H9 (cell line): ENCODE measurements at regions not wholly inside any gene's neighbourhood (a gene's known extent, or its start where the extent isn't known, plus 50 kb on each side); places are given as distances from the start of the nearest gene placed in this dataset.

Experiments
- DNase-seq: peaks from one replicate; pipeline ENCODE4 v3.0.0-alpha.2; 2017
- H2AFZ ChIP-seq: one replicate; pipeline ENCODE4 v1.6.1; 2013; ENCODE audit warnings: mild to moderate bottlenecking, low read length, control low read depth, moderate library complexity
- H2AK5ac ChIP-seq: 2 replicates; pipeline ENCODE4 v1.6.1; 2013; ENCODE audit warnings: low read length, control low read depth, mixed read lengths; ENCODE audit not compliant: insufficient read length
- H2BK120ac ChIP-seq: one replicate; pipeline ENCODE4 v1.6.1; 2013; ENCODE audit warnings: low read depth, mild to moderate bottlenecking, low read length, control low read depth, inconsistent platforms; ENCODE audit not compliant: poor library complexity, severe bottlenecking
- H2BK12ac ChIP-seq: 2 replicates; pipeline ENCODE4 v1.6.1; 2013; ENCODE audit warnings: low read length, control low read depth, mixed read lengths, low read depth; ENCODE audit not compliant: insufficient read length
- H2BK15ac ChIP-seq: 2 replicates; pipeline ENCODE4 v1.6.1; 2013; ENCODE audit warnings: low read depth, low read length, control low read depth
- H2BK20ac ChIP-seq: one replicate; pipeline ENCODE4 v1.6.1; 2013; ENCODE audit warnings: low read depth, mild to moderate bottlenecking, low read length, control low read depth, inconsistent platforms; ENCODE audit not compliant: poor library complexity, severe bottlenecking
- H2BK5ac ChIP-seq: 2 replicates; pipeline ENCODE4 v1.6.1; 2013; ENCODE audit warnings: low read length, control low read depth, mixed read lengths; ENCODE audit not compliant: insufficient read length
- H3K14ac ChIP-seq: 2 replicates; pipeline ENCODE4 v1.6.1; 2013; ENCODE audit warnings: low read length, control low read depth; ENCODE audit not compliant: insufficient read depth
- H3K18ac ChIP-seq: 2 replicates; pipeline ENCODE4 v1.6.1; 2013; ENCODE audit warnings: low read depth, mild to moderate bottlenecking, mixed read lengths, low read length, control low read depth; ENCODE audit not compliant: insufficient read length
- H3K23ac ChIP-seq: 2 replicates; pipeline ENCODE4 v1.6.1; 2013; ENCODE audit warnings: low read length, control low read depth, mixed read lengths, low read depth; ENCODE audit not compliant: insufficient read length
- H3K23me2 ChIP-seq: 2 replicates; pipeline ENCODE4 v1.6.1; 2013; ENCODE audit warnings: low read depth, mild to moderate bottlenecking, mixed read lengths, low read length, control low read depth; ENCODE audit not compliant: insufficient read length, poor library complexity, severe bottlenecking
- H3K27ac ChIP-seq: 2 replicates; pipeline ENCODE4 v1.5.1; 2013; ENCODE audit warnings: low read length, control low read depth, mixed read lengths, low read depth; ENCODE audit not compliant: insufficient read length
- H3K27me3 ChIP-seq: 2 replicates; pipeline ENCODE4 v1.6.1; 2013; ENCODE audit warnings: low read length, control low read depth, inconsistent platforms; ENCODE audit not compliant: insufficient read depth
- H3K4ac ChIP-seq: 2 replicates; pipeline ENCODE4 v1.6.1; 2013; ENCODE audit warnings: low read depth, mild to moderate bottlenecking, control low read depth, inconsistent platforms, low read length, moderate library complexity
- H3K4me1 ChIP-seq: 2 replicates; pipeline ENCODE4 v1.6.1; 2013; ENCODE audit warnings: low read length, control low read depth, inconsistent platforms; ENCODE audit not compliant: insufficient read depth
- H3K4me2 ChIP-seq: 2 replicates; pipeline ENCODE4 v1.6.1; 2013; ENCODE audit warnings: low read length, control low read depth, mixed read lengths; ENCODE audit not compliant: insufficient read length, insufficient read depth
- H3K56ac ChIP-seq: 2 replicates; pipeline ENCODE4 v1.6.1; 2013; ENCODE audit warnings: low read depth, mild to moderate bottlenecking, mixed read lengths, low read length, control low read depth; ENCODE audit not compliant: insufficient read length
- H3K79me1 ChIP-seq: 2 replicates; pipeline ENCODE4 v1.6.1; 2013; ENCODE audit warnings: low read depth, mild to moderate bottlenecking, moderate library complexity, low read length, control low read depth, inconsistent platforms; ENCODE audit not compliant: insufficient read depth, poor library complexity, severe bottlenecking
- H3K79me2 ChIP-seq: 2 replicates; pipeline ENCODE4 v1.6.1; 2013; ENCODE audit warnings: low read length, control low read depth, inconsistent platforms; ENCODE audit not compliant: insufficient read depth
- H3K9ac ChIP-seq: 2 replicates; pipeline ENCODE4 v1.6.1; 2013; ENCODE audit warnings: low read length, control low read depth, mixed read lengths; ENCODE audit not compliant: insufficient read length; ENCODE audit errors: extremely low read depth
- H3K9me3 ChIP-seq: one replicate; pipeline ENCODE4 v1.6.1; 2013; ENCODE audit warnings: low read depth, low read length, inconsistent platforms; ENCODE audit not compliant: control insufficient read depth
- H3T11ph ChIP-seq: one replicate; pipeline ENCODE4 v1.6.1; 2013; ENCODE audit warnings: mild to moderate bottlenecking, low read length, control low read depth, inconsistent platforms
- H4K20me1 ChIP-seq: one replicate; pipeline ENCODE4 v1.6.1; 2013; ENCODE audit not compliant: control insufficient read depth, insufficient read length, insufficient read depth
- H4K5ac ChIP-seq: 2 replicates; pipeline ENCODE4 v1.6.1; 2013; ENCODE audit warnings: low read depth, mild to moderate bottlenecking, mixed read lengths, low read length, control low read depth; ENCODE audit not compliant: insufficient read length
- H4K8ac ChIP-seq: replicated peaks from 2 replicates; pipeline ENCODE4 v1.6.1; 2013; ENCODE audit warnings: low read length, control low read depth, mixed read lengths, low read depth; ENCODE audit not compliant: insufficient read length
- H4K91ac ChIP-seq: 2 replicates; pipeline ENCODE4 v1.6.1; 2013; ENCODE audit warnings: low read depth, mild to moderate bottlenecking, moderate library complexity, mixed read lengths, low read length, control low read depth; ENCODE audit not compliant: insufficient read length
- H3K27ac Mint-ChIP-seq, 3 experiments: 2 replicates in 2 of 3; 3 replicates in 1 of 3; pipeline ENCODE4 v1.8.0; 2020 to 2021; ENCODE audit warnings: mixed read lengths in 3 of 3, mild to moderate bottlenecking in 1 of 3, moderate library complexity in 1 of 3
- H3K27me3 Mint-ChIP-seq: 2 replicates; pipeline ENCODE4 v1.8.0; 2021; ENCODE audit warnings: low read depth, mild to moderate bottlenecking, moderate library complexity, mixed read lengths
- H3K36me3 Mint-ChIP-seq, 3 experiments: 2 replicates in 2 of 3; 3 replicates in 1 of 3; pipeline ENCODE4 v1.8.0; 2020 to 2021; ENCODE audit warnings: low read depth in 3 of 3, mixed read lengths in 3 of 3; ENCODE audit not compliant: insufficient read depth in 1 of 3
- H3K4me1 Mint-ChIP-seq, 2 experiments: 2 replicates each; pipeline ENCODE4 v1.8.0; 2020; ENCODE audit warnings: mixed read lengths in 2 of 2
- H3K4me3 Mint-ChIP-seq, 2 experiments: 2 replicates in 1 of 2; 3 replicates in 1 of 2; pipeline ENCODE4 v1.8.0; 2020 to 2021; ENCODE audit warnings: mild to moderate bottlenecking in 2 of 2, mixed read lengths in 2 of 2, moderate library complexity in 1 of 2
- H3K9me3 Mint-ChIP-seq, 2 experiments: 2 replicates in 1 of 2; 3 replicates in 1 of 2; pipeline ENCODE4 v1.8.0; 2020; ENCODE audit warnings: mild to moderate bottlenecking in 2 of 2, mixed read lengths in 2 of 2, moderate library complexity in 1 of 2
- WGBS: extraction: QIAGEN DNeasy Blood & Tissue Kit; methylation state at CpG from one replicate; pipeline ENCODE4 v1.1.7; 2013; ENCODE audit warnings: missing lambda C conversion rate, low lambda C conversion rate, mixed read lengths; ENCODE audit not compliant: insufficient read length; ENCODE audit errors: extremely low coverage; 5-methylcytosine and 5-hydroxymethylcytosine counted together
- TF ChIP-seq, protein P1 (sequence below): fragments of 200-600 bp; sonication (generic); conservative IDR thresholded peaks from 3 replicates; pipeline ENCODE4 v1.8.0; 2021; ENCODE audit warnings: antibody characterized with exemption, mild to moderate bottlenecking

DNA sequence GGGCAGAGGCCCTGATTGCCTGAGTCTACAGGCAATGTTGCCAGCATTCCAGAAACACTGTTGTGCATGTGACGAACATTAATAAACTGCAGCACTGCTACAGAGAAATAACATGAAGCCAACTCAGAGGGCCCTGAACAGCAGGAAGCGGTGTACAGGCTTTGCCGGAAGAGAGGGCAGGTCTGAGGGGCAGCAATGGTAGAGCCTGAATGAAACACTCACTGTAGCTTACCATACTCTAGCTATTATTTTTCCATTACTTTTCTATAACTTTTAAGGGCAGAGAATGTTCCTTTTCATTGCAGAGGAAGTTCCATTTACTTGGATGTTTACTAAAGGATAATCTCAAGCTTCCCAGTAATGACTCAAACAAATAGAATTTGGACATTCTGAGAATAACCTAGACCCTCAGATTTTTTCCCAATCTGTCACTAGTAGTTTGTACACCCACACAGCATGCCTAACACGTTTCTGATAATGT is 150.4 kb downstream of the MTX2 start:
- no peak overlapping the region for H2BK20ac ChIP-seq
- TF ChIP-seq, protein P1, sequence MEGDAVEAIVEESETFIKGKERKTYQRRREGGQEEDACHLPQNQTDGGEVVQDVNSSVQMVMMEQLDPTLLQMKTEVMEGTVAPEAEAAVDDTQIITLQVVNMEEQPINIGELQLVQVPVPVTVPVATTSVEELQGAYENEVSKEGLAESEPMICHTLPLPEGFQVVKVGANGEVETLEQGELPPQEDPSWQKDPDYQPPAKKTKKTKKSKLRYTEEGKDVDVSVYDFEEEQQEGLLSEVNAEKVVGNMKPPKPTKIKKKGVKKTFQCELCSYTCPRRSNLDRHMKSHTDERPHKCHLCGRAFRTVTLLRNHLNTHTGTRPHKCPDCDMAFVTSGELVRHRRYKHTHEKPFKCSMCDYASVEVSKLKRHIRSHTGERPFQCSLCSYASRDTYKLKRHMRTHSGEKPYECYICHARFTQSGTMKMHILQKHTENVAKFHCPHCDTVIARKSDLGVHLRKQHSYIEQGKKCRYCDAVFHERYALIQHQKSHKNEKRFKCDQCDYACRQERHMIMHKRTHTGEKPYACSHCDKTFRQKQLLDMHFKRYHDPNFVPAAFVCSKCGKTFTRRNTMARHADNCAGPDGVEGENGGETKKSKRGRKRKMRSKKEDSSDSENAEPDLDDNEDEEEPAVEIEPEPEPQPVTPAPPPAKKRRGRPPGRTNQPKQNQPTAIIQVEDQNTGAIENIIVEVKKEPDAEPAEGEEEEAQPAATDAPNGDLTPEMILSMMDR = no peak
- H2BK120ac ChIP-seq = no peak overlapping the region
- no peak overlapping the region for H2BK12ac ChIP-seq
- no peaks in the 10 kb centered on the region for H4K20me1 ChIP-seq
- H3K4ac ChIP-seq = no peak overlapping the region
- H3T11ph ChIP-seq = no peak overlapping the region
- no peak overlapping the region for H3K14ac ChIP-seq
- H3K27me3 ChIP-seq = no peaks in the 10 kb centered on the region
- no peak overlapping the region for H4K5ac ChIP-seq
- no peak overlapping the region for H3K56ac ChIP-seq
- no peak overlapping the region for H2AK5ac ChIP-seq
- no peak overlapping the region for H4K91ac ChIP-seq
- Mint-ChIP-seq H3K36me3 (no peaks in the 10 kb centered on the region), H3K9me3 (no peaks in the 10 kb centered on the region), H3K4me1 (peaks cover 32 to 36% of the 10 kb centered on the region in 2 experiments), H3K27me3 (no peaks in the 10 kb centered on the region), H3K4me3 (no peak overlapping the region), H3K27ac (no peak overlapping the region)
- H2BK5ac ChIP-seq = no peak overlapping the region
- no peak overlapping the region for H3K4me2 ChIP-seq
- no peak overlapping the region for H3K23ac ChIP-seq
- H3K27ac ChIP-seq = no peak overlapping the region
- H3K9me3 ChIP-seq = no peaks in the 10 kb centered on the region
- H2AFZ ChIP-seq = no peak overlapping the region
- no peak overlapping the region for H3K18ac ChIP-seq
- no peaks in the 10 kb centered on the region for H3K79me2 ChIP-seq
- H3K4me1 ChIP-seq = no peaks in the 10 kb centered on the region; the same call in 1 of the 2 replicates
- no peak overlapping the region for H4K8ac ChIP-seq
- no peaks in the 10 kb centered on the region for H3K23me2 ChIP-seq
- H3K79me1 ChIP-seq = no peaks in the 10 kb centered on the region
- no peak overlapping the region for H2BK15ac ChIP-seq
- no CpG with 5 or more reads among the region's 4 CpGs for WGBS
- H3K9ac ChIP-seq = no peak overlapping the region
- DNase-seq = no peak
